Keratinocyte (primary cell): ENCODE measurements at regions not wholly inside any gene's neighbourhood (a gene's known extent, or its start where the extent isn't known, plus 50 kb on each side); places are given as distances from the start of the nearest gene placed in this dataset.

Experiments used
- DNase-seq: peaks from one replicate; pipeline ENCODE4 v3.0.0-alpha.2; 2011; ENCODE audit warnings: low read depth, missing footprints, low spot score
- FAIRE-seq: peaks from 2 replicates; lab custom pipeline; 2011; peaks lifted over from hg19 to GRCh38; lab: Jason Lieb, UNC
- H2AFZ ChIP-seq: 2 replicates; pipeline ENCODE4 v1.6.0; 2012; ENCODE audit warnings: low read length, control low read depth, inconsistent platforms; ENCODE audit not compliant: control insufficient read depth
- H3K27ac ChIP-seq: 2 replicates; pipeline ENCODE4 v1.5.1; 2011; ENCODE audit warnings: low read length; ENCODE audit not compliant: control insufficient read depth, insufficient read depth
- H3K27me3 ChIP-seq: 3 replicates; pipeline ENCODE4 v1.6.0; 2011; ENCODE audit warnings: low read length; ENCODE audit not compliant: control insufficient read depth, insufficient read depth; ENCODE audit errors: extremely low read depth
- H3K36me3 ChIP-seq, 2 experiments: 2 replicates in 1 of 2; 3 replicates in 1 of 2; pipeline ENCODE4 v1.5.1; 2011; ENCODE audit warnings: low read length in 2 of 2, mild to moderate bottlenecking in 1 of 2; ENCODE audit not compliant: control insufficient read depth in 2 of 2, insufficient read depth in 2 of 2; ENCODE audit errors: extremely low read depth in 1 of 2
- H3K4me1 ChIP-seq: 3 replicates; pipeline ENCODE4 v1.5.1; 2011; ENCODE audit warnings: low read length; ENCODE audit not compliant: control insufficient read depth, insufficient read depth; ENCODE audit errors: extremely low read depth
- H3K4me2 ChIP-seq: 3 replicates; pipeline ENCODE4 v1.6.0; 2011; ENCODE audit warnings: low read depth, low read length; ENCODE audit not compliant: control insufficient read depth, insufficient read depth; ENCODE audit errors: extremely low read depth
- H3K4me3 ChIP-seq, 3 experiments: fragments of 200-600 bp in 1 of 3; sonication (generic) in 1 of 3; 2 replicates in 2 of 3; 3 replicates in 1 of 3; pipeline ENCODE4 v1.5.1; 2011 to 2016; ENCODE audit warnings: low read length in 3 of 3, mild to moderate bottlenecking in 3 of 3, control low read depth in 2 of 3, inconsistent platforms in 1 of 3, low read depth in 1 of 3, mixed read lengths in 1 of 3, mixed run types in 1 of 3, moderate library complexity in 1 of 3; ENCODE audit not compliant: control insufficient read depth in 2 of 3, insufficient read depth in 2 of 3; ENCODE audit errors: extremely low read depth in 1 of 3
- H3K79me2 ChIP-seq: 2 replicates; pipeline ENCODE4 v1.6.0; 2012; ENCODE audit warnings: low read length; ENCODE audit not compliant: control insufficient read depth, insufficient read depth
- H3K9ac ChIP-seq: 3 replicates; pipeline ENCODE4 v1.6.0; 2011; ENCODE audit warnings: low read length; ENCODE audit not compliant: control insufficient read depth, insufficient read depth; ENCODE audit errors: extremely low read depth
- H3K9me1 ChIP-seq: 3 replicates; pipeline ENCODE4 v1.6.0; 2011; ENCODE audit warnings: low read length; ENCODE audit not compliant: control insufficient read depth, insufficient read depth; ENCODE audit errors: extremely low read depth
- H3K9me3 ChIP-seq: 2 replicates; pipeline ENCODE4 v1.5.1; 2012; ENCODE audit warnings: low read depth, low read length; ENCODE audit not compliant: control insufficient read depth
- H4K20me1 ChIP-seq: 3 replicates; pipeline ENCODE4 v1.6.0; 2011; ENCODE audit warnings: low read length; ENCODE audit not compliant: control insufficient read depth, insufficient read depth; ENCODE audit errors: extremely low read depth
- EZH2 ChIP-seq: IDR thresholded peaks from one replicate; pipeline ENCODE4 v1.6.1; 2012; ENCODE audit warnings: inconsistent platforms, mild to moderate bottlenecking, low read length, moderate library complexity
- dilution Hi-C: fragments of 300-500 bp; cut with MboI; formaldehyde crosslinking; loops from one replicate; pipeline ENCODE4 v1.7.0; 2020; ENCODE audit warnings: low sequenced_read_pairs; ENCODE audit not compliant: extremely low pct_ligation_motif_present
- TF ChIP-seq, protein P1 (sequence below), 3 experiments: IDR thresholded peaks in 1 of 3; conservative IDR thresholded peaks in 1 of 3; optimal IDR thresholded peaks in 1 of 3; 2 replicates in 2 of 3; 3 replicates in 1 of 3; pipeline versions ENCODE3 to v1.5.1; 2011; ENCODE audit warnings: low read length in 3 of 3, mild to moderate bottlenecking in 3 of 3, moderate library complexity in 2 of 3, control low read depth in 1 of 3, inconsistent platforms in 1 of 3; ENCODE audit not compliant: insufficient read depth in 2 of 3; ENCODE audit errors: extremely low read depth in 1 of 3

DNA sequence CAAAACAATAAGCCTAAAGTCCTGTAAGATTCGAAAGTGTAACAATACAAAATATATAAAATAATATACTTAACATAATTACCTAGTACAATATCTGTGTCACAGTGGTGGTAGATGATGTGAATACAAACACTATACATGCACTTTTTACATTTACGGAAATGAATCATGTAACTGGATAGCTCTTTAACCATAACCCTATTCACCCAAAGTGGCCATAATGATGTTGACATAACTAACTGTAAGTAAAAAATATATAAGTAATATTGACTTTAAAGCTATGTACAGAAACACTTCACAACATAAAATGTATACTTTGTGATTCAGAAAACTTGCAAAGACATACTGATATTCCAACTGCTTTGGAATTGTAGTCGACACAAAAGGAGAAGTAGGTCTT is 616.9 kb upstream of the SLC8A1 start:
- FAIRE-seq (no peak), DNase-seq (no peak)
- H3K27ac ChIP-seq, result no peak overlapping the region
- H3K9ac ChIP-seq, result no peak overlapping the region
- H3K27me3 ChIP-seq, result no peaks in the 10 kb centered on the region
- no peaks in the 10 kb centered on the region for H3K9me3 ChIP-seq
- H3K36me3 ChIP-seq, result no peaks in the 10 kb centered on the region
- no peaks in the 10 kb centered on the region for H4K20me1 ChIP-seq
- no peaks in the 10 kb centered on the region for H3K4me1 ChIP-seq
- H2AFZ ChIP-seq, result no peak overlapping the region
- dilution Hi-C loops, result no loop called here
- no peaks in the 10 kb centered on the region for H3K79me2 ChIP-seq
- TF ChIP-seq, protein P1, sequence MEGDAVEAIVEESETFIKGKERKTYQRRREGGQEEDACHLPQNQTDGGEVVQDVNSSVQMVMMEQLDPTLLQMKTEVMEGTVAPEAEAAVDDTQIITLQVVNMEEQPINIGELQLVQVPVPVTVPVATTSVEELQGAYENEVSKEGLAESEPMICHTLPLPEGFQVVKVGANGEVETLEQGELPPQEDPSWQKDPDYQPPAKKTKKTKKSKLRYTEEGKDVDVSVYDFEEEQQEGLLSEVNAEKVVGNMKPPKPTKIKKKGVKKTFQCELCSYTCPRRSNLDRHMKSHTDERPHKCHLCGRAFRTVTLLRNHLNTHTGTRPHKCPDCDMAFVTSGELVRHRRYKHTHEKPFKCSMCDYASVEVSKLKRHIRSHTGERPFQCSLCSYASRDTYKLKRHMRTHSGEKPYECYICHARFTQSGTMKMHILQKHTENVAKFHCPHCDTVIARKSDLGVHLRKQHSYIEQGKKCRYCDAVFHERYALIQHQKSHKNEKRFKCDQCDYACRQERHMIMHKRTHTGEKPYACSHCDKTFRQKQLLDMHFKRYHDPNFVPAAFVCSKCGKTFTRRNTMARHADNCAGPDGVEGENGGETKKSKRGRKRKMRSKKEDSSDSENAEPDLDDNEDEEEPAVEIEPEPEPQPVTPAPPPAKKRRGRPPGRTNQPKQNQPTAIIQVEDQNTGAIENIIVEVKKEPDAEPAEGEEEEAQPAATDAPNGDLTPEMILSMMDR (optimal IDR thresholded peaks at IDR 0.05 in 1 of 3, IDR thresholded peaks at IDR 0.05 in 1 of 3, conservative IDR thresholded peaks at IDR 0.05 in 1 of 3; ENCODE audit: extremely low read depth in 1 of 3, insufficient read depth in 2 of 3, low read length in 3 of 3), result no peak
- no peak for TF ChIP-seq EZH2
- H3K4me2 ChIP-seq, result no peak overlapping the region
- no peak overlapping the region for H3K4me3 ChIP-seq
- no peaks in the 10 kb centered on the region for H3K9me1 ChIP-seq

GRCh38 chr2:41078341-41078740 is 626.5 kb upstream of the SLC8A1 start:
- Histone ChIP-seq H3K9me3 (no peaks in the 10 kb centered on the region), H2AFZ (no peak overlapping the region), H3K4me1 (no peaks in the 10 kb centered on the region), H3K9ac (no peak overlapping the region), H3K27me3 (no peaks in the 10 kb centered on the region), H3K4me3 (no peak overlapping the region), H3K79me2 (no peaks in the 10 kb centered on the region), H3K27ac (no peak overlapping the region), H3K4me2 (no peak overlapping the region), H3K9me1 (no peaks in the 10 kb centered on the region), H4K20me1 (no peaks in the 10 kb centered on the region), H3K36me3 (no peaks in the 10 kb centered on the region)
- DNase-seq, result no peak
- dilution Hi-C loops, result no loop called here
- FAIRE-seq, result no peak
- TF ChIP-seq EZH2, result no peak
- TF ChIP-seq, protein P1 (optimal IDR thresholded peaks at IDR 0.05 in 1 of 3, IDR thresholded peaks at IDR 0.05 in 1 of 3, conservative IDR thresholded peaks at IDR 0.05 in 1 of 3; ENCODE audit: extremely low read depth in 1 of 3, insufficient read depth in 2 of 3, low read length in 3 of 3), result no peak
